GM23338 (cell line): ENCODE measurements at regions not wholly inside any gene's neighbourhood (a gene's known extent, or its start where the extent isn't known, plus 50 kb on each side); places are given as distances from the start of the nearest gene placed in this dataset.

ENCODE experiments used
- ATAC-seq: fragments of 200-7000 bp; cut with Tn5 transposase; 3 replicates; pipeline ENCODE4 v1.9.1; 2020
- DNase-seq: peaks from one replicate; pipeline ENCODE4 v3.0.0-alpha.2; 2015; ENCODE audit warnings: low spot score
- H2AFZ ChIP-seq: fragments of 200-600 bp; sonication (generic); 2 replicates; pipeline ENCODE4 v1.8.0; 2016; ENCODE audit warnings: antibody characterized with exemption, mild to moderate bottlenecking, moderate library complexity
- H3F3A ChIP-seq: fragments of 200-600 bp; sonication (generic); replicated peaks from 2 replicates; pipeline ENCODE4 v1.8.0; 2017; ENCODE audit warnings: antibody characterized with exemption, mixed run types, low read depth
- H3K27ac ChIP-seq: fragments of 200-600 bp; sonication (generic); 2 replicates; pipeline ENCODE4 v1.6.1; 2016; ENCODE audit warnings: low read depth
- H3K27me3 ChIP-seq: fragments of 200-600 bp; sonication (generic); 2 replicates; pipeline ENCODE4 v1.8.0; 2016; ENCODE audit warnings: mild to moderate bottlenecking, mixed run types, moderate library complexity; ENCODE audit not compliant: insufficient read depth
- H3K36me3 ChIP-seq: fragments of 200-600 bp; sonication (generic); 2 replicates; pipeline ENCODE4 v1.8.0; 2016; ENCODE audit warnings: mild to moderate bottlenecking; ENCODE audit not compliant: insufficient read depth
- H3K4me1 ChIP-seq: fragments of 200-600 bp; sonication (generic); 2 replicates; pipeline ENCODE4 v1.8.0; 2016; ENCODE audit warnings: mild to moderate bottlenecking, moderate library complexity; ENCODE audit not compliant: insufficient read depth
- H3K4me2 ChIP-seq: fragments of 200-600 bp; sonication (generic); 2 replicates; pipeline ENCODE4 v1.7.1; 2017; ENCODE audit warnings: mixed run types
- H3K4me3 ChIP-seq: fragments of 200-600 bp; sonication (generic); 2 replicates; pipeline ENCODE4 v1.6.1; 2016; ENCODE audit warnings: mixed run types
- H3K79me2 ChIP-seq: fragments of 200-600 bp; sonication (generic); replicated peaks from 2 replicates; pipeline ENCODE4 v1.8.0; 2017; ENCODE audit warnings: mild to moderate bottlenecking; ENCODE audit not compliant: insufficient read depth
- H3K9me2 ChIP-seq: fragments of 200-600 bp; sonication (generic); 2 replicates; pipeline ENCODE4 v1.8.0; 2017; ENCODE audit not compliant: insufficient read depth
- H4K20me1 ChIP-seq: fragments of 200-600 bp; sonication (generic); replicated peaks from 2 replicates; pipeline ENCODE4 v1.8.0; 2017; ENCODE audit warnings: mild to moderate bottlenecking; ENCODE audit not compliant: insufficient read depth
- H3K27ac Mint-ChIP-seq: 2 replicates; pipeline ENCODE4 v1.8.0; 2020; ENCODE audit warnings: inconsistent platforms, mild to moderate bottlenecking, moderate library complexity, mixed read lengths
- H3K27me3 Mint-ChIP-seq: 3 replicates; pipeline ENCODE4 v1.8.0; 2022; ENCODE audit warnings: low read depth, mild to moderate bottlenecking, moderate library complexity, mixed read lengths, inconsistent platforms; ENCODE audit not compliant: insufficient read depth, poor library complexity
- H3K36me3 Mint-ChIP-seq: 3 replicates; pipeline ENCODE4 v1.8.0; 2021; ENCODE audit warnings: low read depth, mild to moderate bottlenecking, inconsistent platforms, moderate library complexity, mixed read lengths
- H3K4me1 Mint-ChIP-seq: 3 replicates; pipeline ENCODE4 v1.8.0; 2020; ENCODE audit warnings: mild to moderate bottlenecking, inconsistent platforms, mixed read lengths
- H3K4me3 Mint-ChIP-seq: 3 replicates; pipeline ENCODE4 v1.8.0; 2021; ENCODE audit warnings: moderate library complexity, mild to moderate bottlenecking, inconsistent platforms, mixed read lengths
- H3K9me3 Mint-ChIP-seq: 3 replicates; pipeline ENCODE4 v1.8.0; 2020; ENCODE audit warnings: moderate library complexity, mild to moderate bottlenecking, inconsistent platforms, mixed read lengths
- CREB1 ChIP-seq: fragments of 250-450 bp; sonication (Bioruptor Pico); IDR thresholded peaks from 2 replicates; pipeline ENCODE4 v1.5.0; 2020; ENCODE audit warnings: low read depth, mild to moderate bottlenecking, moderate library complexity
- EZH2 ChIP-seq: fragments of 200-600 bp; sonication (generic); IDR thresholded peaks from one replicate; pipeline ENCODE4 v1.8.0; 2017; ENCODE audit warnings: antibody characterized with exemption, mild to moderate bottlenecking, low read depth; ENCODE audit not compliant: unreplicated experiment
- EZH2phosphoT487 ChIP-seq: fragments of 200-600 bp; sonication (generic); IDR thresholded peaks from one replicate; pipeline ENCODE4 v1.8.1; 2018; ENCODE audit warnings: antibody characterized with exemption; ENCODE audit not compliant: unreplicated experiment
- JUNB ChIP-seq: IDR thresholded peaks from one replicate; pipeline ENCODE4 v1.6.1; 2016; ENCODE audit warnings: antibody characterized with exemption; ENCODE audit not compliant: unreplicated experiment
- NANOG ChIP-seq: IDR thresholded peaks from 2 replicates; pipeline ENCODE4 v1.6.1; 2016; ENCODE audit warnings: antibody characterized with exemption, borderline replicate concordance
- POLR2AphosphoS5 ChIP-seq: IDR thresholded peaks from 2 replicates; pipeline ENCODE4 v1.6.1; 2016; ENCODE audit warnings: antibody characterized with exemption, low read depth
- REST ChIP-seq: IDR thresholded peaks from one replicate; pipeline ENCODE4 v1.6.1; 2018; ENCODE audit warnings: antibody characterized with exemption; ENCODE audit not compliant: unreplicated experiment
- STAT1 ChIP-seq: IDR thresholded peaks from one replicate; pipeline ENCODE4 v1.6.1; 2016; ENCODE audit warnings: antibody characterized with exemption; ENCODE audit not compliant: unreplicated experiment
- ZNF114 ChIP-seq: fragments of 250-450 bp; sonication (Bioruptor Pico); IDR thresholded peaks from 2 replicates; pipeline ENCODE4 v1.5.0; 2020; ENCODE audit warnings: mild to moderate bottlenecking, moderate library complexity
- ZNF331 ChIP-seq: fragments of 250-450 bp; sonication (Bioruptor Pico); IDR thresholded peaks from 2 replicates; pipeline ENCODE4 v1.5.0; 2020; ENCODE audit warnings: low read depth, mild to moderate bottlenecking, moderate library complexity
- TF ChIP-seq, protein P1 (sequence below): IDR thresholded peaks from 2 replicates; pipeline ENCODE4 v1.6.1; 2016; ENCODE audit warnings: antibody characterized with exemption
- TF ChIP-seq, protein P2 (sequence below), 2 experiments: fragments of 200-600 bp in 1 of 2; sonication (generic) in 1 of 2; conservative IDR thresholded peaks; 2 replicates each; pipeline versions ENCODE4 v1.5.1 to v1.6.1; 2016 to 2017; ENCODE audit warnings: antibody characterized with exemption in 2 of 2, low read depth in 2 of 2, mild to moderate bottlenecking in 2 of 2, moderate library complexity in 1 of 2
- TF ChIP-seq, protein P3 (sequence below): fragments of 250-450 bp; sonication (Bioruptor Pico); IDR thresholded peaks from 2 replicates; pipeline ENCODE4 v1.5.0; 2020; ENCODE audit warnings: mild to moderate bottlenecking, moderate library complexity

GRCh38 chr1:164051782-164052181 lies 507.2 kb upstream of the PBX1 start:
- Mint-ChIP-seq H3K4me3 (no peak overlapping the region), H3K9me3 (no peaks in the 10 kb centered on the region), H3K4me1 (peaks cover 13% of the 10 kb centered on the region), H3K27ac (no peak overlapping the region), H3K27me3 (no peaks in the 10 kb centered on the region), H3K36me3 (no peaks in the 10 kb centered on the region)
- TF ChIP-seq NANOG, result no peak
- TF ChIP-seq, protein P1, sequence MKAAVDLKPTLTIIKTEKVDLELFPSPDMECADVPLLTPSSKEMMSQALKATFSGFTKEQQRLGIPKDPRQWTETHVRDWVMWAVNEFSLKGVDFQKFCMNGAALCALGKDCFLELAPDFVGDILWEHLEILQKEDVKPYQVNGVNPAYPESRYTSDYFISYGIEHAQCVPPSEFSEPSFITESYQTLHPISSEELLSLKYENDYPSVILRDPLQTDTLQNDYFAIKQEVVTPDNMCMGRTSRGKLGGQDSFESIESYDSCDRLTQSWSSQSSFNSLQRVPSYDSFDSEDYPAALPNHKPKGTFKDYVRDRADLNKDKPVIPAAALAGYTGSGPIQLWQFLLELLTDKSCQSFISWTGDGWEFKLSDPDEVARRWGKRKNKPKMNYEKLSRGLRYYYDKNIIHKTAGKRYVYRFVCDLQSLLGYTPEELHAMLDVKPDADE, result no peak
- TF ChIP-seq STAT1, result no peak
- TF ChIP-seq ZNF331 (CRISPR knock-in tag), result no peak
- no peak for TF ChIP-seq EZH2phosphoT487
- TF ChIP-seq, protein P2, sequence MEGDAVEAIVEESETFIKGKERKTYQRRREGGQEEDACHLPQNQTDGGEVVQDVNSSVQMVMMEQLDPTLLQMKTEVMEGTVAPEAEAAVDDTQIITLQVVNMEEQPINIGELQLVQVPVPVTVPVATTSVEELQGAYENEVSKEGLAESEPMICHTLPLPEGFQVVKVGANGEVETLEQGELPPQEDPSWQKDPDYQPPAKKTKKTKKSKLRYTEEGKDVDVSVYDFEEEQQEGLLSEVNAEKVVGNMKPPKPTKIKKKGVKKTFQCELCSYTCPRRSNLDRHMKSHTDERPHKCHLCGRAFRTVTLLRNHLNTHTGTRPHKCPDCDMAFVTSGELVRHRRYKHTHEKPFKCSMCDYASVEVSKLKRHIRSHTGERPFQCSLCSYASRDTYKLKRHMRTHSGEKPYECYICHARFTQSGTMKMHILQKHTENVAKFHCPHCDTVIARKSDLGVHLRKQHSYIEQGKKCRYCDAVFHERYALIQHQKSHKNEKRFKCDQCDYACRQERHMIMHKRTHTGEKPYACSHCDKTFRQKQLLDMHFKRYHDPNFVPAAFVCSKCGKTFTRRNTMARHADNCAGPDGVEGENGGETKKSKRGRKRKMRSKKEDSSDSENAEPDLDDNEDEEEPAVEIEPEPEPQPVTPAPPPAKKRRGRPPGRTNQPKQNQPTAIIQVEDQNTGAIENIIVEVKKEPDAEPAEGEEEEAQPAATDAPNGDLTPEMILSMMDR (conservative IDR thresholded peaks at IDR 0.05; ENCODE audit: low read depth in 2 of 2), result no peak
- TF ChIP-seq REST, result no peak
- TF ChIP-seq EZH2, result no peak
- TF ChIP-seq ZNF114, result no peak
- TF ChIP-seq, protein P3, sequence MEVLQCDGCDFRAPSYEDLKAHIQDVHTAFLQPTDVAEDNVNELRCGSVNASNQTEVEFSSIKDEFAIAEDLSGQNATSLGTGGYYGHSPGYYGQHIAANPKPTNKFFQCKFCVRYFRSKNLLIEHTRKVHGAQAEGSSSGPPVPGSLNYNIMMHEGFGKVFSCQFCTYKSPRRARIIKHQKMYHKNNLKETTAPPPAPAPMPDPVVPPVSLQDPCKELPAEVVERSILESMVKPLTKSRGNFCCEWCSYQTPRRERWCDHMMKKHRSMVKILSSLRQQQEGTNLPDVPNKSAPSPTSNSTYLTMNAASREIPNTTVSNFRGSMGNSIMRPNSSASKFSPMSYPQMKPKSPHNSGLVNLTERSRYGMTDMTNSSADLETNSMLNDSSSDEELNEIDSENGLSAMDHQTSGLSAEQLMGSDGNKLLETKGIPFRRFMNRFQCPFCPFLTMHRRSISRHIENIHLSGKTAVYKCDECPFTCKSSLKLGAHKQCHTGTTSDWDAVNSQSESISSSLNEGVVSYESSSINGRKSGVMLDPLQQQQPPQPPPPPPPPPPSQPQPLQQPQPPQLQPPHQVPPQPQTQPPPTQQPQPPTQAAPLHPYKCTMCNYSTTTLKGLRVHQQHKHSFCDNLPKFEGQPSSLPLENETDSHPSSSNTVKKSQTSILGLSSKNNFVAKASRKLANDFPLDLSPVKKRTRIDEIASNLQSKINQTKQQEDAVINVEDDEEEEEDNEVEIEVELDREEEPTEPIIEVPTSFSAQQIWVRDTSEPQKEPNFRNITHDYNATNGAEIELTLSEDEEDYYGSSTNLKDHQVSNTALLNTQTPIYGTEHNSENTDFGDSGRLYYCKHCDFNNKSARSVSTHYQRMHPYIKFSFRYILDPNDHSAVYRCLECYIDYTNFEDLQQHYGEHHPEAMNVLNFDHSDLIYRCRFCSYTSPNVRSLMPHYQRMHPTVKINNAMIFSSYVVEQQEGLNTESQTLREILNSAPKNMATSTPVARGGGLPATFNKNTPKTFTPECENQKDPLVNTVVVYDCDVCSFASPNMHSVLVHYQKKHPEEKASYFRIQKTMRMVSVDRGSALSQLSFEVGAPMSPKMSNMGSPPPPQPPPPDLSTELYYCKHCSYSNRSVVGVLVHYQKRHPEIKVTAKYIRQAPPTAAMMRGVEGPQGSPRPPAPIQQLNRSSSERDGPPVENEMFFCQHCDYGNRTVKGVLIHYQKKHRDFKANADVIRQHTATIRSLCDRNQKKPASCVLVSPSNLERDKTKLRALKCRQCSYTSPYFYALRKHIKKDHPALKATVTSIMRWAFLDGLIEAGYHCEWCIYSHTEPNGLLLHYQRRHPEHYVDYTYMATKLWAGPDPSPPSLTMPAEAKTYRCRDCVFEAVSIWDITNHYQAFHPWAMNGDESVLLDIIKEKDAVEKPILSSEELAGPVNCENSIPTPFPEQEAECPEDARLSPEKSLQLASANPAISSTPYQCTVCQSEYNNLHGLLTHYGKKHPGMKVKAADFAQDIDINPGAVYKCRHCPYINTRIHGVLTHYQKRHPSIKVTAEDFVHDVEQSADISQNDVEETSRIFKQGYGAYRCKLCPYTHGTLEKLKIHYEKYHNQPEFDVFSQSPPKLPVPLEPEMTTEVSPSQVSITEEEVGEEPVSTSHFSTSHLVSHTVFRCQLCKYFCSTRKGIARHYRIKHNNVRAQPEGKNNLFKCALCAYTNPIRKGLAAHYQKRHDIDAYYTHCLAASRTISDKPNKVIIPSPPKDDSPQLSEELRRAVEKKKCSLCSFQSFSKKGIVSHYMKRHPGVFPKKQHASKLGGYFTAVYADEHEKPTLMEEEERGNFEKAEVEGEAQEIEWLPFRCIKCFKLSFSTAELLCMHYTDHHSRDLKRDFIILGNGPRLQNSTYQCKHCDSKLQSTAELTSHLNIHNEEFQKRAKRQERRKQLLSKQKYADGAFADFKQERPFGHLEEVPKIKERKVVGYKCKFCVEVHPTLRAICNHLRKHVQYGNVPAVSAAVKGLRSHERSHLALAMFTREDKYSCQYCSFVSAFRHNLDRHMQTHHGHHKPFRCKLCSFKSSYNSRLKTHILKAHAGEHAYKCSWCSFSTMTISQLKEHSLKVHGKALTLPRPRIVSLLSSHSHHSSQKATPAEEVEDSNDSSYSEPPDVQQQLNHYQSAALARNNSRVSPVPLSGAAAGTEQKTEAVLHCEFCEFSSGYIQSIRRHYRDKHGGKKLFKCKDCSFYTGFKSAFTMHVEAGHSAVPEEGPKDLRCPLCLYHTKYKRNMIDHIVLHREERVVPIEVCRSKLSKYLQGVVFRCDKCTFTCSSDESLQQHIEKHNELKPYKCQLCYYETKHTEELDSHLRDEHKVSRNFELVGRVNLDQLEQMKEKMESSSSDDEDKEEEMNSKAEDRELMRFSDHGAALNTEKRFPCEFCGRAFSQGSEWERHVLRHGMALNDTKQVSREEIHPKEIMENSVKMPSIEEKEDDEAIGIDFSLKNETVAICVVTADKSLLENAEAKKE (CRISPR knock-in tag), result no peak
- TF ChIP-seq POLR2AphosphoS5, result no peak
- no peak for TF ChIP-seq JUNB
- TF ChIP-seq CREB1 (CRISPR knock-in tag), result no peak
- H4K20me1 ChIP-seq, result no peaks in the 10 kb centered on the region
- H2AFZ ChIP-seq, result 0 out of 2 replicates have a peak overlapping the region, but pooled peaks have one; percentile 12
- H3K79me2 ChIP-seq, result no peaks in the 10 kb centered on the region
- no peaks in the 10 kb centered on the region for H3K27me3 ChIP-seq
- H3F3A ChIP-seq, result no peaks in the 10 kb centered on the region
- ATAC-seq (no peak), DNase-seq (no peak)
- H3K9me2 ChIP-seq, result no peaks in the 10 kb centered on the region
- no peak overlapping the region for H3K4me2 ChIP-seq
- H3K36me3 ChIP-seq, result no peaks in the 10 kb centered on the region
- no peak overlapping the region for H3K27ac ChIP-seq
- peaks cover 12% of the 10 kb centered on the region for H3K4me1 ChIP-seq
- no peak overlapping the region for H3K4me3 ChIP-seq
